K562 (cell line): ENCODE measurements at regions not wholly inside any gene's neighbourhood (a gene's known extent, or its start where the extent isn't known, plus 50 kb on each side); places are given as distances from the start of the nearest gene placed in this dataset.

Source experiments
- ATAC-seq: fragments of 200-7000 bp; cut with Tn5 transposase; 3 replicates; pipeline ENCODE4 v1.9.1; 2020; ENCODE audit warnings: moderate library complexity
- BruUV-seq: library from RNA; stranded (reverse); fragments of 400-500 nt; replicated peaks from 2 replicates; lab custom pipeline; 2021; lab: Mats Ljungman, UMichigan
- CTCF ChIA-PET: fragments of 300-600 bp; formaldehyde crosslinking; extraction: SDS; loops from one replicate; lab custom pipeline; 2021; ENCODE audit warnings: low intra/inter-chr PET ratio; lab: Yijun Ruan, JAX
- POLR2A ChIA-PET: fragments of 300-600, 350-650 bp; sonication (Branson Sonifier 250); formaldehyde crosslinking; extraction: SDS; loops from one replicate; lab custom pipeline; 2021; ENCODE audit warnings: antibody characterized with exemption, inconsistent platforms; lab: Yijun Ruan, JAX
- DNase-seq, 4 experiments: peaks; one replicate each; pipeline versions ENCODE4 v3.0.0 to v3.0.0-alpha.2; 2011 to 2018; ENCODE audit warnings: low spot score in 3 of 4, mixed read lengths in 3 of 4; ENCODE audit errors: extremely low read depth in 1 of 4
- FAIRE-seq: peaks from 2 replicates; lab custom pipeline; 2011; peaks lifted over from hg19 to GRCh38; lab: Jason Lieb, UNC
- H2AFZ ChIP-seq: 2 replicates; pipeline ENCODE4 v1.6.0; 2011; ENCODE audit warnings: low read depth, low read length, control low read depth, inconsistent platforms
- H3K27ac ChIP-seq: fragments of 200-600 bp; 3 replicates; pipeline ENCODE4 v1.8.0; 2011; ENCODE audit warnings: low read depth, mild to moderate bottlenecking, control low read depth, inconsistent platforms, low read length, moderate library complexity, mixed read lengths; ENCODE audit errors: extremely low read depth
- H3K27me3 ChIP-seq, 2 experiments: fragments of 300-600 bp in 1 of 2; 2 replicates in 1 of 2; 3 replicates in 1 of 2; pipeline versions ENCODE4 v1.6.0 to v1.8.0; 2011; ENCODE audit warnings: inconsistent platforms in 2 of 2, low read length in 2 of 2, mild to moderate bottlenecking in 1 of 2, mixed read lengths in 1 of 2, moderate library complexity in 1 of 2; ENCODE audit not compliant: control insufficient read depth in 2 of 2, insufficient read depth in 2 of 2
- H3K36me3 ChIP-seq: fragments of 300-600 bp; 3 replicates; pipeline ENCODE4 v1.8.0; 2011; ENCODE audit warnings: mild to moderate bottlenecking, low read length, inconsistent platforms; ENCODE audit not compliant: control insufficient read depth, insufficient read depth
- H3K4me1 ChIP-seq, 2 experiments: fragments of 200-600 bp in 1 of 2; replicated peaks in 1 of 2; 2 replicates in 1 of 2; 3 replicates in 1 of 2; pipeline versions ENCODE4 v1.5.1 to v1.8.0; 2011; ENCODE audit warnings: inconsistent platforms in 2 of 2, low read length in 2 of 2, mild to moderate bottlenecking in 1 of 2, mixed read lengths in 1 of 2, moderate library complexity in 1 of 2; ENCODE audit not compliant: control insufficient read depth in 2 of 2, insufficient read depth in 2 of 2
- H3K4me2 ChIP-seq: 2 replicates; pipeline ENCODE4 v1.6.1; 2011; ENCODE audit warnings: low read length, control low read depth, inconsistent platforms, mixed read lengths; ENCODE audit not compliant: insufficient read depth
- H3K4me3 ChIP-seq: fragments of 200-600 bp; sonication (generic), shearing (Covaris generic); 2 replicates; pipeline ENCODE4 v1.5.1; 2016; ENCODE audit warnings: control low read depth, inconsistent platforms
- H3K79me2 ChIP-seq: fragments of 200-600 bp; 3 replicates; pipeline ENCODE4 v1.8.0; 2011; ENCODE audit warnings: low read length, inconsistent platforms; ENCODE audit not compliant: control insufficient read depth, insufficient read depth
- H3K9ac ChIP-seq, 2 experiments: 2 replicates each; pipeline versions ENCODE4 v1.6.0 to v1.6.1; 2011; ENCODE audit warnings: low read depth in 2 of 2, low read length in 2 of 2, control low read depth in 1 of 2, inconsistent platforms in 1 of 2, mild to moderate bottlenecking in 1 of 2, mixed read lengths in 1 of 2; ENCODE audit not compliant: insufficient read depth in 1 of 2
- H3K9me1 ChIP-seq: one replicate; pipeline ENCODE4 v1.6.0; 2011; ENCODE audit warnings: inconsistent platforms, mild to moderate bottlenecking, low read length, moderate library complexity; ENCODE audit not compliant: control insufficient read depth, insufficient read depth
- H3K9me3 ChIP-seq: replicated peaks from 2 replicates; pipeline ENCODE4 v1.5.1; 2011; ENCODE audit warnings: low read depth, low read length, inconsistent platforms; ENCODE audit not compliant: control insufficient read depth, insufficient read depth
- H4K20me1 ChIP-seq: replicated peaks from 2 replicates; pipeline ENCODE4 v1.6.1; 2011; ENCODE audit warnings: low read length, inconsistent platforms, mixed read lengths; ENCODE audit not compliant: control insufficient read depth, insufficient read depth
- BMI1 ChIP-seq: fragments of 150-350 bp; IDR thresholded peaks from 2 replicates; pipeline ENCODE4 v1.6.1; 2014; ENCODE audit warnings: low read length
- E4F1 ChIP-seq: fragments of 250-450 bp; sonication (Bioruptor Pico); IDR thresholded peaks from 2 replicates; pipeline ENCODE4 v1.5.0; 2021; ENCODE audit warnings: mild to moderate bottlenecking, borderline replicate concordance
- POLR2G ChIP-seq: fragments of 200-400 bp; formaldehyde crosslinking; IDR thresholded peaks from 2 replicates; pipeline ENCODE4 v1.6.1; 2017; ENCODE audit warnings: low read depth, mild to moderate bottlenecking, antibody characterized with exemption, low read length, moderate library complexity
- PURB ChIP-seq: sonication (generic); formaldehyde crosslinking; IDR thresholded peaks from 2 replicates; pipeline ENCODE4 v1.9.0; 2021; ENCODE audit warnings: low read depth, mild to moderate bottlenecking, missing genetic modification reagents
- RBM15 ChIP-seq: fragments of 200-400 bp; formaldehyde crosslinking; IDR thresholded peaks from 2 replicates; pipeline ENCODE4 v1.6.1; 2018; ENCODE audit warnings: mild to moderate bottlenecking, low read length, moderate library complexity; ENCODE audit not compliant: insufficient read depth
- RFX7 ChIP-seq: fragments of 250-450 bp; sonication (Bioruptor Pico); IDR thresholded peaks from 2 replicates; pipeline ENCODE4 v1.5.1; 2021; ENCODE audit warnings: mild to moderate bottlenecking
- SAP30 ChIP-seq: fragments of 200-600 bp; sonication (generic); IDR thresholded peaks from 2 replicates; pipeline ENCODE4 v1.6.1; 2012; ENCODE audit warnings: borderline replicate concordance, low read depth, mild to moderate bottlenecking, moderate library complexity, low read length, control low read depth, inconsistent platforms; ENCODE audit not compliant: insufficient read depth, poor library complexity, severe bottlenecking
- TAF1 ChIP-seq: IDR thresholded peaks from 2 replicates; pipeline ENCODE4 v1.6.1; 2011; ENCODE audit warnings: mild to moderate bottlenecking, low read length, moderate library complexity; ENCODE audit not compliant: insufficient read depth, control insufficient read depth, severe bottlenecking; ENCODE audit errors: extremely low read depth
- TCF3 ChIP-seq: sonication (generic); formaldehyde crosslinking; IDR thresholded peaks from 2 replicates; pipeline ENCODE4 v1.4.0; 2020; ENCODE audit warnings: mild to moderate bottlenecking, missing genetic modification reagents
- TFAM ChIP-seq: fragments of 250-450 bp; sonication (Bioruptor Pico); conservative IDR thresholded peaks from 2 replicates; pipeline ENCODE4 v1.5.0; 2021; ENCODE audit warnings: mild to moderate bottlenecking, moderate library complexity
- THRAP3 ChIP-seq: fragments of 450-650 bp; IDR thresholded peaks from 2 replicates; pipeline ENCODE4 v1.6.1; 2016; ENCODE audit warnings: mild to moderate bottlenecking, inconsistent platforms, borderline replicate concordance
- TRIM24 ChIP-seq, 2 experiments: fragments of 450-650 bp; IDR thresholded peaks; 2 replicates each; pipeline ENCODE4 v1.6.1; 2016
- ZNF217 ChIP-seq: sonication (generic); formaldehyde crosslinking; IDR thresholded peaks from 2 replicates; pipeline ENCODE4 v1.8.0; 2022; ENCODE audit warnings: mild to moderate bottlenecking, missing genetic modification reagents
- ZNF239 ChIP-seq: fragments of 250-450 bp; sonication (Bioruptor Pico); IDR thresholded peaks from 2 replicates; pipeline ENCODE4 v1.4.0; 2020; ENCODE audit warnings: mild to moderate bottlenecking
- ZNF282 ChIP-seq: sonication (generic); formaldehyde crosslinking; IDR thresholded peaks from 2 replicates; pipeline ENCODE4 v1.8.1; 2023; ENCODE audit warnings: missing genetic modification reagents
- WGBS: fragments of 100-300 bp; shearing (Covaris generic); methylation state at CpG from one replicate; pipeline ENCODE4 v1.1.6; 2016; ENCODE audit warnings: low coverage, mixed read lengths; ENCODE audit not compliant: insufficient coverage; ENCODE audit errors: missing lambda C conversion rate; 5-methylcytosine and 5-hydroxymethylcytosine counted together
- in situ Hi-C: fragments of 300-500 bp; cut with MboI; formaldehyde crosslinking; loops from 4 replicates; pipeline ENCODE4 v1.15.0; 2018; ENCODE audit warnings: inconsistent platforms, mixed read lengths
- intact Hi-C: fragments of 100-400 bp; cut with micrococcal nuclease; formaldehyde crosslinking; loops from 2 replicates; pipeline ENCODE4 v1.14.2; 2022

- H3K27ac ChIP-seq: no peak overlapping the region
- CTCF ChIA-PET: no interaction called here
- no peaks in the 10 kb centered on the region for H4K20me1 ChIP-seq
- H3K9me1 ChIP-seq: no peaks in the 10 kb centered on the region
- H3K9ac ChIP-seq: no peak overlapping the region
- in situ Hi-C loops: no loop called here
- no TSS peak for BruUV-seq
- H3K9me3 ChIP-seq: no peaks in the 10 kb centered on the region
- intact Hi-C loops: no loop called here
- H3K4me2 ChIP-seq: no peak overlapping the region
- ATAC-seq (no peak), DNase-seq (no peak), FAIRE-seq (no peak)
- no peaks in the 10 kb centered on the region for H3K27me3 ChIP-seq
- no peaks in the 10 kb centered on the region for H3K4me1 ChIP-seq
- H2AFZ ChIP-seq: no peak overlapping the region
- H3K36me3 ChIP-seq: no peaks in the 10 kb centered on the region
- no peaks in the 10 kb centered on the region for H3K79me2 ChIP-seq
- POLR2A ChIA-PET: no interaction called here
- H3K4me3 ChIP-seq: no peak overlapping the region
- TF ChIP-seq TRIM24 (IDR thresholded peaks at IDR 0.05) (no peak), PURB (CRISPR knock-in tag) (no peak), THRAP3 (no peak), TCF3 (no peak)
- WGBS: 0% methylated on average over 10 of the region's 11 CpGs
Measured at GRCh38 chr22:34038801-34039555, 118.7 kb upstream of the LARGE1 start.

GRCh38 chr22:34045311-34045710, 125.0 kb upstream of the LARGE1 start:
- no peak for FAIRE-seq
- intact Hi-C loops: no loop called here
- H4K20me1 ChIP-seq: no peaks in the 10 kb centered on the region
- DNase-seq: no peak
- ChIA-PET POLR2A (no interaction called here), CTCF (no interaction called here)
- no peak overlapping the region for H3K4me2 ChIP-seq
- BruUV-seq: no TSS peak
- WGBS: 0% methylated on average over 4 of the region's 4 CpGs
- no peak overlapping the region for H3K4me3 ChIP-seq
- H3K27me3 ChIP-seq: no peaks in the 10 kb centered on the region
- no peaks in the 10 kb centered on the region for H3K36me3 ChIP-seq
- ATAC-seq: no peak
- no peaks in the 10 kb centered on the region for H3K9me3 ChIP-seq
- H3K9ac ChIP-seq: no peak overlapping the region
- H3K27ac ChIP-seq: no peak overlapping the region
- no peak overlapping the region for H2AFZ ChIP-seq
- no peaks in the 10 kb centered on the region for H3K4me1 ChIP-seq
- H3K79me2 ChIP-seq: no peaks in the 10 kb centered on the region
- in situ Hi-C loops: no loop called here
- H3K9me1 ChIP-seq: no peaks in the 10 kb centered on the region
- TF ChIP-seq SAP30 (no peak), RFX7 (CRISPR knock-in tag) (no peak), BMI1 (no peak), TFAM (CRISPR knock-in tag) (no peak), E4F1 (CRISPR knock-in tag) (no peak), POLR2G (no peak), ZNF282 (no peak), ZNF217 (CRISPR knock-in tag) (no peak), RBM15 (no peak), ZNF239 (CRISPR knock-in tag) (no peak), TAF1 (no peak)
